H1 (cell line): ENCODE measurements at regions not wholly inside any gene's neighbourhood (a gene's known extent, or its start where the extent isn't known, plus 50 kb on each side); places are given as distances from the start of the nearest gene placed in this dataset.
A peak's percentile ranks its signal among the peaks of the same experiment; 100 is the strongest.

Source experiments
- BCL11A ChIP-seq, 2 experiments: IDR thresholded peaks; one replicate each; pipeline ENCODE4 v1.6.1; 2011; ENCODE audit warnings: low read depth in 2 of 2, low read length in 2 of 2, mild to moderate bottlenecking in 2 of 2
- EP300 ChIP-seq, 2 experiments: IDR thresholded peaks; 1 replicate in 1 of 2; 2 replicates in 1 of 2; pipeline ENCODE4 v1.6.1; 2011 to 2012; ENCODE audit warnings: low read depth in 2 of 2, low read length in 2 of 2, mild to moderate bottlenecking in 2 of 2, borderline replicate concordance in 1 of 2, inconsistent platforms in 1 of 2, moderate library complexity in 1 of 2
- EZH2 ChIP-seq: fragments of 200-600 bp; sonication (generic); IDR thresholded peaks from 2 replicates; pipeline ENCODE4 v1.7.1; 2012; ENCODE audit warnings: low read depth, mild to moderate bottlenecking, moderate library complexity, low read length, inconsistent platforms; ENCODE audit not compliant: severe bottlenecking
- NANOG ChIP-seq: IDR thresholded peaks from 2 replicates; pipeline ENCODE4 v1.6.1; 2011; ENCODE audit warnings: low read length, low read depth, mild to moderate bottlenecking, inconsistent platforms; ENCODE audit not compliant: insufficient read depth, poor library complexity, severe bottlenecking
- SP1 ChIP-seq: IDR thresholded peaks from 2 replicates; pipeline ENCODE4 v1.6.1; 2011; ENCODE audit warnings: low read depth, low read length
- SP2 ChIP-seq: IDR thresholded peaks from 2 replicates; pipeline ENCODE4 v1.6.1; 2012; ENCODE audit warnings: mild to moderate bottlenecking, low read length, inconsistent platforms
- SUZ12 ChIP-seq: fragments of 200-600 bp; sonication (generic); IDR thresholded peaks from 2 replicates; pipeline ENCODE4 v1.6.1; 2012; ENCODE audit warnings: mild to moderate bottlenecking, inconsistent platforms, low read length, moderate library complexity, mixed read lengths
- TF ChIP-seq, protein P1 (sequence below): IDR thresholded peaks from 2 replicates; pipeline ENCODE4 v1.6.1; 2012; ENCODE audit warnings: low read length, inconsistent platforms
- TF ChIP-seq, protein P2 (sequence below): fragments of 300-600 bp; sonication (generic); IDR thresholded peaks from 2 replicates; pipeline ENCODE4 v1.7.1; 2012; ENCODE audit warnings: low read length, moderate library complexity, mild to moderate bottlenecking, inconsistent platforms; ENCODE audit not compliant: insufficient replicate concordance

DNA sequence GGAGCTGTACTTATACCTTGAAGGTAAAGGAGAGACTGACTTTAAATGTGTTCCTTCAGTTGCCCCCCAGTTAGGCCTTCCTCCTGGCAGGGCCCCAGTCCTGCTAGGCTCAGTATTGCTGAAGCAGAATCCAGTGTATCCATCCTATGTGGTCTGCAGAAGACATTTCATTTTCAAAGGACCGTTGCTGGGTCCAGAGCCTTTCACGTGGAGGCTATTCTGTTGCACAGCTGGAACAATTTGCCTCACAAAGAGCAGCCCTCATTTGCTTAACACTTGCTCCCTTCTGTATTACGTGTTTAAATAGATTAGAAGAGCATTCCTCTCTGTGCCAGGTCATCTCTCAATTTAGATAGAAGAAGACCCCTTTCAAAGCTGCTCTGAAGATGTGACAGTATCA, 78.9 kb upstream of the CFAP20DC start (continued):
- TF ChIP-seq, protein P1, sequence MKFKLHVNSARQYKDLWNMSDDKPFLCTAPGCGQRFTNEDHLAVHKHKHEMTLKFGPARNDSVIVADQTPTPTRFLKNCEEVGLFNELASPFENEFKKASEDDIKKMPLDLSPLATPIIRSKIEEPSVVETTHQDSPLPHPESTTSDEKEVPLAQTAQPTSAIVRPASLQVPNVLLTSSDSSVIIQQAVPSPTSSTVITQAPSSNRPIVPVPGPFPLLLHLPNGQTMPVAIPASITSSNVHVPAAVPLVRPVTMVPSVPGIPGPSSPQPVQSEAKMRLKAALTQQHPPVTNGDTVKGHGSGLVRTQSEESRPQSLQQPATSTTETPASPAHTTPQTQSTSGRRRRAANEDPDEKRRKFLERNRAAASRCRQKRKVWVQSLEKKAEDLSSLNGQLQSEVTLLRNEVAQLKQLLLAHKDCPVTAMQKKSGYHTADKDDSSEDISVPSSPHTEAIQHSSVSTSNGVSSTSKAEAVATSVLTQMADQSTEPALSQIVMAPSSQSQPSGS = peak; percentile 95
- TF ChIP-seq SP2 (no peak), SUZ12 (no peak), SP1 (peak; percentile 77; the same call in 1 of the 2 replicates), EP300 (IDR thresholded peaks at IDR 0.05; ENCODE audit: borderline replicate concordance in 1 of 2, low read depth in 2 of 2, low read length in 2 of 2) (peak in 1 of 2 experiments; percentile 77; a peak in 1 of 3 replicates), NANOG (peak; percentile 95), EZH2 (no peak), BCL11A (IDR thresholded peaks at IDR 0.05; ENCODE audit: low read depth in 2 of 2, low read length in 2 of 2) (peak; percentile 83 to 92)
- TF ChIP-seq, protein P2, sequence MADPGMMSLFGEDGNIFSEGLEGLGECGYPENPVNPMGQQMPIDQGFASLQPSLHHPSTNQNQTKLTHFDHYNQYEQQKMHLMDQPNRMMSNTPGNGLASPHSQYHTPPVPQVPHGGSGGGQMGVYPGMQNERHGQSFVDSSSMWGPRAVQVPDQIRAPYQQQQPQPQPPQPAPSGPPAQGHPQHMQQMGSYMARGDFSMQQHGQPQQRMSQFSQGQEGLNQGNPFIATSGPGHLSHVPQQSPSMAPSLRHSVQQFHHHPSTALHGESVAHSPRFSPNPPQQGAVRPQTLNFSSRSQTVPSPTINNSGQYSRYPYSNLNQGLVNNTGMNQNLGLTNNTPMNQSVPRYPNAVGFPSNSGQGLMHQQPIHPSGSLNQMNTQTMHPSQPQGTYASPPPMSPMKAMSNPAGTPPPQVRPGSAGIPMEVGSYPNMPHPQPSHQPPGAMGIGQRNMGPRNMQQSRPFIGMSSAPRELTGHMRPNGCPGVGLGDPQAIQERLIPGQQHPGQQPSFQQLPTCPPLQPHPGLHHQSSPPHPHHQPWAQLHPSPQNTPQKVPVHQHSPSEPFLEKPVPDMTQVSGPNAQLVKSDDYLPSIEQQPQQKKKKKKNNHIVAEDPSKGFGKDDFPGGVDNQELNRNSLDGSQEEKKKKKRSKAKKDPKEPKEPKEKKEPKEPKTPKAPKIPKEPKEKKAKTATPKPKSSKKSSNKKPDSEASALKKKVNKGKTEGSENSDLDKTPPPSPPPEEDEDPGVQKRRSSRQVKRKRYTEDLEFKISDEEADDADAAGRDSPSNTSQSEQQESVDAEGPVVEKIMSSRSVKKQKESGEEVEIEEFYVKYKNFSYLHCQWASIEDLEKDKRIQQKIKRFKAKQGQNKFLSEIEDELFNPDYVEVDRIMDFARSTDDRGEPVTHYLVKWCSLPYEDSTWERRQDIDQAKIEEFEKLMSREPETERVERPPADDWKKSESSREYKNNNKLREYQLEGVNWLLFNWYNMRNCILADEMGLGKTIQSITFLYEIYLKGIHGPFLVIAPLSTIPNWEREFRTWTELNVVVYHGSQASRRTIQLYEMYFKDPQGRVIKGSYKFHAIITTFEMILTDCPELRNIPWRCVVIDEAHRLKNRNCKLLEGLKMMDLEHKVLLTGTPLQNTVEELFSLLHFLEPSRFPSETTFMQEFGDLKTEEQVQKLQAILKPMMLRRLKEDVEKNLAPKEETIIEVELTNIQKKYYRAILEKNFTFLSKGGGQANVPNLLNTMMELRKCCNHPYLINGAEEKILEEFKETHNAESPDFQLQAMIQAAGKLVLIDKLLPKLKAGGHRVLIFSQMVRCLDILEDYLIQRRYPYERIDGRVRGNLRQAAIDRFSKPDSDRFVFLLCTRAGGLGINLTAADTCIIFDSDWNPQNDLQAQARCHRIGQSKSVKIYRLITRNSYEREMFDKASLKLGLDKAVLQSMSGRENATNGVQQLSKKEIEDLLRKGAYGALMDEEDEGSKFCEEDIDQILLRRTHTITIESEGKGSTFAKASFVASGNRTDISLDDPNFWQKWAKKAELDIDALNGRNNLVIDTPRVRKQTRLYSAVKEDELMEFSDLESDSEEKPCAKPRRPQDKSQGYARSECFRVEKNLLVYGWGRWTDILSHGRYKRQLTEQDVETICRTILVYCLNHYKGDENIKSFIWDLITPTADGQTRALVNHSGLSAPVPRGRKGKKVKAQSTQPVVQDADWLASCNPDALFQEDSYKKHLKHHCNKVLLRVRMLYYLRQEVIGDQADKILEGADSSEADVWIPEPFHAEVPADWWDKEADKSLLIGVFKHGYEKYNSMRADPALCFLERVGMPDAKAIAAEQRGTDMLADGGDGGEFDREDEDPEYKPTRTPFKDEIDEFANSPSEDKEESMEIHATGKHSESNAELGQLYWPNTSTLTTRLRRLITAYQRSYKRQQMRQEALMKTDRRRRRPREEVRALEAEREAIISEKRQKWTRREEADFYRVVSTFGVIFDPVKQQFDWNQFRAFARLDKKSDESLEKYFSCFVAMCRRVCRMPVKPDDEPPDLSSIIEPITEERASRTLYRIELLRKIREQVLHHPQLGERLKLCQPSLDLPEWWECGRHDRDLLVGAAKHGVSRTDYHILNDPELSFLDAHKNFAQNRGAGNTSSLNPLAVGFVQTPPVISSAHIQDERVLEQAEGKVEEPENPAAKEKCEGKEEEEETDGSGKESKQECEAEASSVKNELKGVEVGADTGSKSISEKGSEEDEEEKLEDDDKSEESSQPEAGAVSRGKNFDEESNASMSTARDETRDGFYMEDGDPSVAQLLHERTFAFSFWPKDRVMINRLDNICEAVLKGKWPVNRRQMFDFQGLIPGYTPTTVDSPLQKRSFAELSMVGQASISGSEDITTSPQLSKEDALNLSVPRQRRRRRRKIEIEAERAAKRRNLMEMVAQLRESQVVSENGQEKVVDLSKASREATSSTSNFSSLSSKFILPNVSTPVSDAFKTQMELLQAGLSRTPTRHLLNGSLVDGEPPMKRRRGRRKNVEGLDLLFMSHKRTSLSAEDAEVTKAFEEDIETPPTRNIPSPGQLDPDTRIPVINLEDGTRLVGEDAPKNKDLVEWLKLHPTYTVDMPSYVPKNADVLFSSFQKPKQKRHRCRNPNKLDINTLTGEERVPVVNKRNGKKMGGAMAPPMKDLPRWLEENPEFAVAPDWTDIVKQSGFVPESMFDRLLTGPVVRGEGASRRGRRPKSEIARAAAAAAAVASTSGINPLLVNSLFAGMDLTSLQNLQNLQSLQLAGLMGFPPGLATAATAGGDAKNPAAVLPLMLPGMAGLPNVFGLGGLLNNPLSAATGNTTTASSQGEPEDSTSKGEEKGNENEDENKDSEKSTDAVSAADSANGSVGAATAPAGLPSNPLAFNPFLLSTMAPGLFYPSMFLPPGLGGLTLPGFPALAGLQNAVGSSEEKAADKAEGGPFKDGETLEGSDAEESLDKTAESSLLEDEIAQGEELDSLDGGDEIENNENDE = peak; percentile 77
